Epithelial cell of esophagus (primary cell): ENCODE measurements at regions not wholly inside any gene's neighbourhood (a gene's known extent, or its start where the extent isn't known, plus 50 kb on each side); places are given as distances from the start of the nearest gene placed in this dataset.

ENCODE experiments used
- DNase-seq: peaks from one replicate; pipeline ENCODE4 v3.0.0; 2010; ENCODE audit warnings: low read depth
- H3K4me3 ChIP-seq: 2 replicates; pipeline ENCODE4 v1.5.1; 2011; ENCODE audit warnings: mild to moderate bottlenecking, low read length, control low read depth
- TF ChIP-seq, protein P1 (sequence below): IDR thresholded peaks from 2 replicates; pipeline ENCODE4 v1.5.1; 2011; ENCODE audit warnings: low read depth, mild to moderate bottlenecking, low read length, control low read depth, inconsistent platforms; ENCODE audit not compliant: insufficient read depth; ENCODE audit errors: missing control alignments

DNA sequence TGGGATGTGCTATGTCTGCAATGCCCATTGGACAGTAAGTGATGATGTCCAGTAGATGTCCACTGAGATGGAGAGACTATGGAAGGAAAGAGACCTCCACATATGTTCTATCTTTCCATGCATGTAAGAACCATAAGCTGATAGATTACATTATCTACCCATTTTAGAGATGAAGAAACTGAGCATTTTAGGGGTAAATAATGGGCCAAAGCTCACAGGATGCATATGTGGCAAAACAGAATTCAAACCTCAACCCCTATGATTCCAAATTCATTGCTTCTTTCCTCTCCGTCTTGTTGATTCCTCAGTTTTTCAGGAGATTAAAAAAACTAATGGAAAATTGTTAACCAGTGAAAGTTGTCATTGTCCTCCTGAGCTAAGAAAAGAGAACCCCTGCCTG is 200.7 kb upstream of the PWP1 start:
- no peak overlapping the region for H3K4me3 ChIP-seq
- TF ChIP-seq, protein P1, sequence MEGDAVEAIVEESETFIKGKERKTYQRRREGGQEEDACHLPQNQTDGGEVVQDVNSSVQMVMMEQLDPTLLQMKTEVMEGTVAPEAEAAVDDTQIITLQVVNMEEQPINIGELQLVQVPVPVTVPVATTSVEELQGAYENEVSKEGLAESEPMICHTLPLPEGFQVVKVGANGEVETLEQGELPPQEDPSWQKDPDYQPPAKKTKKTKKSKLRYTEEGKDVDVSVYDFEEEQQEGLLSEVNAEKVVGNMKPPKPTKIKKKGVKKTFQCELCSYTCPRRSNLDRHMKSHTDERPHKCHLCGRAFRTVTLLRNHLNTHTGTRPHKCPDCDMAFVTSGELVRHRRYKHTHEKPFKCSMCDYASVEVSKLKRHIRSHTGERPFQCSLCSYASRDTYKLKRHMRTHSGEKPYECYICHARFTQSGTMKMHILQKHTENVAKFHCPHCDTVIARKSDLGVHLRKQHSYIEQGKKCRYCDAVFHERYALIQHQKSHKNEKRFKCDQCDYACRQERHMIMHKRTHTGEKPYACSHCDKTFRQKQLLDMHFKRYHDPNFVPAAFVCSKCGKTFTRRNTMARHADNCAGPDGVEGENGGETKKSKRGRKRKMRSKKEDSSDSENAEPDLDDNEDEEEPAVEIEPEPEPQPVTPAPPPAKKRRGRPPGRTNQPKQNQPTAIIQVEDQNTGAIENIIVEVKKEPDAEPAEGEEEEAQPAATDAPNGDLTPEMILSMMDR, result no peak
- no peak for DNase-seq

DNA sequence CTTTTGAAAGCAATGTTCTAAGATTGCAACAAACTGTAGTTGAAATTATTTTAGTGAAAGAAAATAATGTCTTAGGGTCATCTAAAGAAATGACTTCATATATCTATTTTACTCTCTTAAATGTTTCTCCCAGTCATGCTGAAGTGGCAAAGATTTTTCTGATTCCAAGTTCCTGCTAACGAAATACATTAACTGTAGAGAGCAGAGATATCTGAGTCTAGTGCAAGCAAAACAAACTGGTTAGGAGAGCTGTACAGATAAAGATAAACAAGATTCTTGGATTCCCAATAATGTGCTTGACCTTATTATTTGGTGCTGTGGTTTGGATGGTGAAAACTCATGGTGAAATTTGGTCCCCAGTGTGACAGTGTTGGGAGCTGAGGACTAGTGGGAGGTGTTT is 199.9 kb upstream of the PWP1 start:
- no peak overlapping the region for H3K4me3 ChIP-seq
- TF ChIP-seq, protein P1, result no peak
- no peak for DNase-seq

DNA sequence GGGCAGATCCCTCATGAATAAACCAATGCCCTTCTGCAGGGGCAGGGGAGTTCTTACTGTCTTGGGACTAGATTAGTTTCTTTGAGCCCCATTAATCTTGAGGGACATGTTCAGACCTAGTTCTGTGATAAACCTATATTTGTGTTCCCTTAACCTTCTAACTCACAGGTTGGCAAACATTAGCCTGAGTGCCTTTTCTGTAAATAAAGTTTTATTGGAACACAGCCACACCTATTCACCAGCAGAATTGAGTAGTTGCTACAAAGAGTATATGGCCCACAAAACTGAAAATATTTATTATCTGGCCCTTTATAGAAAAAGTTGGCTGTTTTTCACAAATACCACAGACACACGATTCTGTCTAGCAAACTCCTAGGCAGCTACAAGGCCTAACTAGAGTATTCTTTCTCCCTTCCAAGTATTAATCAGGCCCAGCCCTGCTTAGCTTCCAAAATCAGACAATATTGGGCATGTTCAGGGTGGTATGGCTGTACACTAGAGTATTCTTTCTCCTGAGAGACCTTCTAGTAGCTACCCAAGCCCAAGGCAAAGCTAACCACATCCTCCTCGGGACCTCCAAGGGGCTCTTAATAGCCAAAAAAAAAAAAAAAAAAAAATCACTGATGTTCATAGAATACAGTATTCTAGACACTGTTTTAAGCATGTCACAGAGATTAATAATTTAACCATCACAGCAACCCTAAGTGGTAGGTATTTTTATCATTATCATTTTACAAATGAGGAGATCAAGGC is 199.3 kb upstream of the PWP1 start:
- no peak overlapping the region for H3K4me3 ChIP-seq
- TF ChIP-seq, protein P1, result no peak
- no peak for DNase-seq

DNA sequence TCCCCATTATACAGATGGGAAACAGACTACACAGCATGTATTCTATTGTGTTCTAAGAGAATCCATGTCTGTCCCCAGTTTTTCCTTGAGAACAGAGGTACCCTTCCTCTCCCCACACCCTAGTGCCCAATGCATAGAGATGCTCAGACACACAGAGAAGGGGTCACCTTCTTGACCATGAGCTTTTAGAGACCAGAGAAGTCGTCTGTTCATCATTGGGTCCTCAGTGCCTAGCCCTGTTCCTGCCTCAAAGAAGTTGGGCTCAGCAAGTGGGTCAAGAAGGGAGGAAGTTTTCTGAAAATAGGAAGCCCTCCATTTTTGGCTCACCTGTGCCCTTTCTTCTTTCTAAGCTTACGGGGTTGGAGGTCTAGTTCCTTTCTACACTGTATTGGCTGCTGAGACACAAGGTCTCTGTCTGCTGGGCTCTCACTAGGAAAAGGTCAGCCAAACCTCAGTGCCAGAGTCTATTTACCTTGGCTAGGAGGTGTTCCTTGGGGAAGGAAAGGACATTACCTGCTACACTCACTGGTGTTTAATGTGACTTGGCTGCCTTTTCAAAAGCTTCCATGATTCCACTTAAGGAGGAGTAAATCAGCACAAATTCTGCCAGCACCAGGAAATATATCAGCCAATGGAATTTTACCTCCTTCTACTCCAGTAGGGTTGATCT is 198.5 kb upstream of the PWP1 start:
- TF ChIP-seq, protein P1, result no peak
- no peak overlapping the region for H3K4me3 ChIP-seq
- DNase-seq, result no peak

DNA sequence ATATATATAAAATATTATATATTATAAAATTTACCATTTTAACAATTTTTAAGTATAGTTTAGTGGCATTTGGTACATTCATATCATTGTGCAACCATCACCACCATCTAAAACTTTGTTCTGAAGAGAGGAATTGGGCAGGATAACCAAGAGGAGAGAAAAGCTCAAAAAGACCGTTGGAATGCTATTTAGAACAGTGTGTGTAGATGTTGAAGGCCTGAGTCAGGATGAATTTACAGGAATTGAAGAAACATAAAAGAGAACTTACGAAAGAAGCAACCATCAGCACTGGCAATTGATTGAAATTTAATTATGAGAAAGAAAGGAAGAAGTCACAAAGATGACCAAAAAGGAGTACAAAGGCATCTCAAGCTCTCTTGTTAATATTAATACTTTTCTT is 196.9 kb upstream of the PWP1 start:
- TF ChIP-seq, protein P1, result no peak
- no peak for DNase-seq
- H3K4me3 ChIP-seq, result no peak overlapping the region

DNA sequence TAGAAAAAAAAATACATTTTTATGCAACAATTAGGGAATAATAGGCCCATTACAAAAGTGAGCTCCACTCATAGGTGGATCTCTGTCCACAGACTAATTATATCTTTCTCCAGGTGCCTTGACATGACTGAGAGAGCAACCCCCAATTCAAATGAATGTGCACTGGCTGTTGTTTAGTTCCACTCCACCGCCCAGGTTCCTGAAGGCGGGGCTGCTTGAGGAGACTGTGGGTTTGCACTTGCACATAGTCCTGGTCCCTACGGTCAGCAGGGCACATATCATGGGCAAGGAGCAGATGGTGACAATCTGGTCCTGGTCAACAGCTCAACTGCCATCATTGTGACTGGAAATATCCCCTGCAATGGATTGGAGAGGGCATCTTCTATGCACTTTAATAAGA is 195.6 kb upstream of the PWP1 start:
- DNase-seq, result no peak
- TF ChIP-seq, protein P1, result no peak
- no peak overlapping the region for H3K4me3 ChIP-seq
